ENCODE measurements at regions not wholly inside any gene's neighbourhood (a gene's known extent, or its start where the extent isn't known, plus 50 kb on each side); places are given as distances from the start of the nearest gene placed in this dataset.
"Not testable (repeated sequence)": the region's sequence is repeated elsewhere in the genome, so short reads cannot be mapped to it uniquely, and the experiment has no call there.

DNA sequence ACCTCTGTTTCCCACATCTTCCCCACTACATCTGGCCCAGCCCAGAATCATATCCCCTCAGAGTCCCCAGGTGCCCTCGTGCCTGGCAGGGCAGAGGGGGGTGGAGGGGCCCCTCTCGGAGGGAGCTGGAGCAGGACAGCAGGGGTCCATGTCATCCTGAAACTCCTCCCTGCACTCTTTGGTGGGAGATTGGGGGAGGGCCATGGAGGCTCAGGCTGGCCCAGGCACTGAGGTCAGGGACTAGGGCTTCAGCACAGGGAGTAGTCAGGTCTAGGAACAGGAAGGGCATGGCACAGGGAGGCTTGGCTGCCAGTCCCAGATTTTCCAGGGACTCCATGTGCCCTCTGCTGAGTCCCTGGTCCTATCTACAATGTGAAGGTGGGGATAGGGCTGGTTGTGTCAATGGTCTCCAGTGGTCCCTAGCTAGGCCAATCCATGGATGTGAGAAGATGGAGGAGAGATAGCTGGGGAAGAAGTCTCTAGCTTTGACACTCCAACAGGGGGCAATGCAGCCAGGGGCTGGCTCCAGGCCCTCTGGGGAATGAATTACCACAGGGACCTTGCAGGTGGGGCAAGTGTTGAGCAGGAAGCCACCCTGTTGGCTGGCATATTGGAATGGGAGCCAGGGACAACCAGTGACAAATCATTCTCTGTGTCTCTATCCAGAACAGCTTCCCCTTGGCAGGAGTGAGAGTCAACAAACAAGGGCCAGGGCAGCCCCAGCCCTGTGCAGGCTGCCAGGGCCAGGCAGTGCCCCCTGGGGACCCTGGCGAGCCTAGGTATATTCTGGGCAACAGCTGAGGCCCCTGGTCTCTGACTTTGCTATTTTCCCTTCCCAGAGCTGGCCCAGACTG, 154.4 kb downstream of the EFNB1 start:
- no peaks in the 10 kb centered on the region for H3K9me3 ChIP-seq (ENCODE audit: control insufficient read depth, low read length)
- ATAC-seq, result peak in 1 of 2 donors; percentile 70
- DNase-seq, result no peak
- 86% methylated on average over 3 of the region's 3 CpGs for whole genome bisulfite sequencing
- H3K4me1 ChIP-seq (ENCODE audit: control insufficient read depth, insufficient read depth, low read length), result peaks cover 9% of the 10 kb centered on the region
- no peak overlapping the region for H3K27ac ChIP-seq (ENCODE audit: low read length)
- intact Hi-C loops (cut with DNase I), result loop anchor here in 1 of 4 donors (10.0 kb wide), 1 partner anchor 58 kb away; no protein-coding TSS in a partner anchor
- H3K4me3 ChIP-seq (ENCODE audit: low read length), result no peak overlapping the region
- H3K27me3 ChIP-seq (ENCODE audit: control insufficient read depth, insufficient read depth), result no peaks in the 10 kb centered on the region

DNA sequence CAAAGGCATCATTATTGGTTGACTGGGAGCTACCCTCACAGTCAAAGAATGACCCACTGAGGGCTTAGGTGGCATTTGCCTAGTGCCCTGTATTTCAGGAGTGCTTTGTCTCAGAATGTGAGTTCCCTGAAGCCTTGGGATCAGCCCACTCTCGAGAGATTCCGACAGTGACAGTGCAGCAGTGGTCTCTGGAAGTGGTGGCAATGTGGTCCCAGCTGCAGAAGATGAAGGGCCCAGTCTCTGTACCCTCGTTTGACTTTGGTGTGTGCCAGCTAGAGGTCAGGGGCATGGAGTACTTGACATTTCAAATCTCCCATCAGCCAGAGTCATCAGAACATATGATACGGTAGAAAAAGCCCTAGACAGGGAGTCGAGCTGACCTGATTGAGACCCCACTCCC, 153.7 kb downstream of the EFNB1 start:
- DNase-seq, result no peak
- intact Hi-C loops (cut with DNase I), result loop anchor here in 1 of 4 donors (10.0 kb wide), 1 partner anchor 58 kb away; no protein-coding TSS in a partner anchor
- no peak for ATAC-seq
- H3K27ac ChIP-seq (ENCODE audit: low read length), result no peak overlapping the region
- H3K27me3 ChIP-seq (ENCODE audit: control insufficient read depth, insufficient read depth), result no peaks in the 10 kb centered on the region
- no peaks in the 10 kb centered on the region for H3K9me3 ChIP-seq (ENCODE audit: control insufficient read depth, low read length)
- 75% methylated on average over 5 of the region's 5 CpGs for WGBS
- H3K4me1 ChIP-seq (ENCODE audit: control insufficient read depth, insufficient read depth, low read length), result peaks cover 9% of the 10 kb centered on the region
- H3K4me3 ChIP-seq (ENCODE audit: low read length), result no peak overlapping the region

DNA sequence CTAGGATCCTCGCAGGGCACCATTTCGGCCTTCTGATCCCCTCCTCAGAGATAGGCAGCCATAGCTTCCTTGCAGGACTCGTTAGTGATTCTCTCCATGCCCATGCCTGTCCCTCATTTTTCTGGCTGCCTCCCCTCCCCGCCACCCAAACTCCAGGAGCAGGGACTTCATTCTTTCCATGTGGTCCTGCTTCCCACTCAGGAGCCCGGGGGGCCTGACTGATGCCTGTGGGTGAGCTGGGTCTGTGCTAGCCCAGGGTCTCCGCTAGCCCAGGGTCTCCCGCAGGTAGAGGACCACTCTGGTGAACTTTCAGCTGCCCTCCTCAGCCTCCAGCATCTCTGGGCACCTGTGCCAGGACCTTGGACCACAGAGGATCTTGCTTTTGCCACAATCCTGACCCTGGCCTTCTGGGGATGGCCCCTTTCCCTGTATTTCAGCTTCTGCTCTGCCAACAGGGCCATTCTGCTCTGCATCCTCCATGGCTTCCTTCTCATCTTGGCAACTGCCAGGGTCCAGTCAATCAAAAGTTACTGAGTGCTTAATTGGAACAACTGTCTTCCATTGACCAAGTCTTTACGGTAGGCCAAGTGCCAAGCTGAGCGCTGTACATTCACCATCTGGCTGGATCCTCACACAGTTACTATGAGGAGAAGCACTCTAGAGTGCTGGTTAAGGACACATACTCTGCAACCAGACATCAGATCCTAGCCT, 152.2 kb downstream of the EFNB1 start:
- Histone ChIP-seq H3K27me3 (ENCODE audit: control insufficient read depth, insufficient read depth) (no peaks in the 10 kb centered on the region), H3K9me3 (ENCODE audit: control insufficient read depth, low read length) (no peaks in the 10 kb centered on the region), H3K4me3 (ENCODE audit: low read length) (no peak overlapping the region), H3K27ac (ENCODE audit: low read length) (no peak overlapping the region), H3K4me1 (ENCODE audit: control insufficient read depth, insufficient read depth, low read length) (peaks cover 9% of the 10 kb centered on the region)
- intact Hi-C loops (cut with DNase I), result loop anchor here in 1 of 4 donors (10.0 kb wide), 1 partner anchor 56 kb away; no protein-coding TSS in a partner anchor
- no peak for DNase-seq
- WGBS, result 97% methylated on average over 9 of the region's 9 CpGs
- ATAC-seq, result no peak

DNA sequence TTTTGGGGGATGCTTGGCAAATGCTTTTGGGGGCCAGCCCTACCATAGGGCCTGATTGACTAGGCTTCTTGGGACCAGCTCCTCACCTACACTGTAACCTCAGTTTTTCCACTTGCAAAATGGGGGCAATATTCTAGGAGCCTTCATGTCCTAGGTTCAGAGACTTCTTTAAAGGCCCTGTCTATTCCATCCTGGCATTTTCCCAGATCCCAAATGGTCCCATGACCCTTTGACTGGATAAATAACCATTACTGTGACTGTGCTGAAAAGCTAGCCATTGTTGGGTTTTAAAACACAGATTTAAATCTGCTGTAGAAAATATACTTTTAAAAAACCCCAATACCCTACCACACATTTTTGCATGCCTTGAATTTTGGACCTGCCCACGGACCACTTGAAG, 149.8 kb downstream of the EFNB1 start:
- WGBS, result 68% methylated on average over 1 of the region's 1 CpG
- ATAC-seq, result no peak
- Histone ChIP-seq H3K4me1 (ENCODE audit: control insufficient read depth, insufficient read depth, low read length) (peaks cover 6% of the 10 kb centered on the region), H3K4me3 (ENCODE audit: low read length) (no peak overlapping the region), H3K27ac (ENCODE audit: low read length) (no peak overlapping the region), H3K27me3 (ENCODE audit: control insufficient read depth, insufficient read depth) (no peaks in the 10 kb centered on the region), H3K9me3 (ENCODE audit: control insufficient read depth, low read length) (no peaks in the 10 kb centered on the region)
- intact Hi-C loops (cut with DNase I), result no loop called here
- DNase-seq, result no peak

DNA sequence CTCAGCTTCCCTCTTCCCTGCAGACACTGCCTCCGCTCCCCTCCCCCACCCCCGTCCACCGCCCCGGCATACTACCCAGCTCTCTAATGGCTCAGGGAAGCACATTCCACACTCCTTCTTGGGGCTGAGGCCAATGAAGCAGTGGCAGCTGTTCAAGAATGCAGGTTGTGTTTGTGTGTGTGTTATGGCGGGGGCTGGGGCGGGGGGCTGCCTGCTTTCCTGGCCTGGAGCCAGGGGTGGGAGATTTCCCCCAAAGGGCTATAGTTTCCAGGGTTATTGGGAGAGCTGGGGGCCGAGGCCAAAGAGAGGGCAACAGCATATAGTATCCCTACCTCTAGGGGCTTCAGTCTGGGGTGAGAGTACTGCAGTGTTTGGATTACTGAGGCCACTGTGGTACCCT, 149.4 kb downstream of the EFNB1 start:
- no peaks in the 10 kb centered on the region for H3K27me3 ChIP-seq (ENCODE audit: control insufficient read depth, insufficient read depth)
- 14% methylated on average over 7 of the region's 7 CpGs for WGBS
- DNase-seq (peak in 2 of 3 donors; percentile 57 to 59), ATAC-seq (peak; percentile 55 to 64)
- no peak overlapping the region for H3K4me3 ChIP-seq (ENCODE audit: low read length)
- H3K27ac ChIP-seq (ENCODE audit: low read length), result no peak overlapping the region
- peaks cover 4% of the 10 kb centered on the region for H3K4me1 ChIP-seq (ENCODE audit: control insufficient read depth, insufficient read depth, low read length)
- no peaks in the 10 kb centered on the region for H3K9me3 ChIP-seq (ENCODE audit: control insufficient read depth, low read length)
- intact Hi-C loops (cut with DNase I), result no loop called here

DNA sequence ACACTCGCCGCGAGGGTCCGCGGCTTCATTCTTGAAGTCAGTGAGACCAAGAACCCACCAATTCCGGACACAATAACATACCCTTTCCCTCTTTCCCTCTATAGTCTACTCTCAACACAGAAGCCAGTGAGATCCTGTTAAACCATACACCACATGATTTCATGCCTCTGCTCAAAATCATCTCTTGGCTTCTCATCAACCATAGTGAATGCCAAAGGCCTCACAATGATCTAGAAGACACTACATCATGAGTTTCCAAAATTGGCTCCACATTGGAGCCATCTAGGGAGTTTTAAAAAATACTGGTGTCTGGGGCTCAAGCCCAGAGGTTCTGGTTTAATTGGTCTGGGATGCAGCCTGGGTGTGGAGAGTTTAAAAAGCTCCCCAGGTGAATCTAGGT, 124.5 kb downstream of the EFNB1 start:
- ATAC-seq, result no peak
- 92% methylated on average over 6 of the region's 6 CpGs for WGBS
- intact Hi-C loops (cut with DNase I), result no loop called here

DNA sequence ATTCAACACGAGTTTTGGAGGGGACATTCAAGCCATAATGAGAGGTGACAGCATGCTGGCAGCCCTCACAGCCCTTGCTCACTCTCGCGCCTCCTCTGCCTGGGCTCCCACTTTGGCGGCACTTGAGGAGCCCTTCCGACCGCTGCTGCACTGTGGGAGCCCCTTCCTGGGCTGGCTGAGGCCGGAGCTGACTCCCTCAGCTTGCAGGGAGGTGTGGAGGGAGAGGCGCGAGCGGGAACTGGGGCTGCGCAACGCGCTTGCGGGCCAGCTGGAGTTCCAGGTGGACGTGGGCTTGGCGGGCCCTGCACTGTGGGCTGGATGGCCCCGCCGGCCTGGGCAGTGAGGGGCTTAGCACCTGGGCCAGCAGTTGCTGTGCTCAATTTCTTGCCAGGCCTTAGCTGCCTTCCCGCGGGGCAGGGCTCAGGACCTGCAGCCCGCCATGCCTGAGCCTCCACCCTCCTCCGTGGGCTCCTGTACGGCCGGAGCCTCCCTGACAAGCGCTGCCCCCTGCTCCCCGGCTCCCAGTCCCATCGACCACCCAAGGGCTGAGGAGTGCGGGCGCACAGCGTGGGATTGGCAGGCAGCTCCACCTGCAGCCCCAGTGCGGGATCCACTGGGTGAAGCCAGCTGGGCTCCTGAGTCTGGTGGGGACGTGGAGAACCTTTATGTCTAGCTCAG, 123.3 kb downstream of the EFNB1 start:
- H3K27me3 ChIP-seq (ENCODE audit: control insufficient read depth, insufficient read depth); H3K4me3 ChIP-seq (ENCODE audit: low read length); H3K9me3 ChIP-seq (ENCODE audit: control insufficient read depth, low read length); H3K4me1 ChIP-seq (ENCODE audit: control insufficient read depth, insufficient read depth, low read length); ATAC-seq; intact Hi-C loops (cut with DNase I); DNase-seq; H3K27ac ChIP-seq (ENCODE audit: low read length): not testable (repeated sequence)
- WGBS, result 96% methylated on average over 32 of the region's 32 CpGs

More for the DNA sequence above, 124.5 kb downstream of the EFNB1 start:
- H3K27me3 ChIP-seq (ENCODE audit: control insufficient read depth, insufficient read depth), result no peaks in the 10 kb centered on the region
- no peak overlapping the region for H3K27ac ChIP-seq (ENCODE audit: low read length)
- no peaks in the 10 kb centered on the region for H3K4me1 ChIP-seq (ENCODE audit: control insufficient read depth, insufficient read depth, low read length)
- no peaks in the 10 kb centered on the region for H3K9me3 ChIP-seq (ENCODE audit: control insufficient read depth, low read length)
- H3K4me3 ChIP-seq (ENCODE audit: low read length), result no peak overlapping the region
- no peak for DNase-seq

DNA sequence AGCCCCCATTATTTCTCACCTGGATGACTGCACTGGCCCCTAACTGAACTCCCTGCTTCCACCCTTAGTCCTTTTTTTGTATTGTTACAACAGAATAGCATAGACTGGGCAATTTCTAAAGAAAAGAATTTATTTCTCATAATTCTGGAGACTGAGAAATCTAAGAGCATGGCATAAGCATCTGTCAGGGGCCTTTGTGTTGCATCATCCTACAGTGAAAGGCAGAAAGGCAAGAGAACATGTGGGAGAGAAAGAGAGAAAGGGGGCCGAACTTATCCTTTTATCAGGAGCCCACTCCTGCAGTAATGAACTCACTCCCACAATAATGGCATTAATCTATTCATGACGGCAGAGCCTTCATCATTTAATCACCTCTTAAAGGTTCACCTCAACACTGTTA, 122.1 kb downstream of the EFNB1 start:
- Histone ChIP-seq H3K4me3 (ENCODE audit: low read length) (no peak overlapping the region), H3K27me3 (ENCODE audit: control insufficient read depth, insufficient read depth) (no peaks in the 10 kb centered on the region), H3K9me3 (ENCODE audit: control insufficient read depth, low read length) (no peaks in the 10 kb centered on the region), H3K27ac (ENCODE audit: low read length) (no peak overlapping the region), H3K4me1 (ENCODE audit: control insufficient read depth, insufficient read depth, low read length) (peaks cover 1% of the 10 kb centered on the region)
- no peak for DNase-seq
- no peak for ATAC-seq
- WGBS, result 69% methylated on average over 2 of the region's 2 CpGs
- intact Hi-C loops (cut with DNase I), result no loop called here

DNA sequence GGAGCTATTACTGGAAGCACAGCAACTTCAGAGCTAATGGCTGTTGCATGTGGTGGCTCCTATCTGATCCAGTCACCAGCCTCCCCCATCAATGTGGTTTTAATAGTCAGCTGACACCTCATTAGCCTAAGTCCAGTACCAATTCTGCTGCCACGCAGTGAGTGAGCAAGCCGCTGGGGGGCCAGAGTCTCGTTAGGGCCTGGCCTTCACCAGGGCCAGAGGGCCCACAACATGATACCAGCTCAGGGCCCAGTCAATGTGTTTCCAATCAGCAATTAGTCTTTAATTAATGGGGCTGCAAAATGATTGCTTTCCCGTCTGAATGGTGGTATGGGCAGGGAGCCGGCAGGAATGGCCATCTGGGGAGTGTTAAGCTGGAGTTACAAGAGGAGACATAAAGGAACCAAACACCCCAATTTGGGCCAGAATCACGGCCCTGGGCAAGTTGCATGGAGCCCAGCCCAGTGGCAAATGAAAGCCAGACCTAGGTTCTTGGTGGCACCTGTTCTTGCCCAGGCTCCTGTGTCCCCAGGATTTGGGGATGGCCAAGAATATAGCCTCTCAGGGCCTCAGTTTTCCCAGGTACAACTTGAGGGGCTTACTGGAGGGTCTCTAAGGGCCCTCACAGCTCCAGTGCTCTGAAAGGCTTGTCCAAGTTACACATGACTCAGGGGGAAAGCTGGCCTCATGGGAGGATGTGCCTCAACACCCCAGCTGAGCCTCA, 119.2 kb downstream of the EFNB1 start:
- H3K4me1 ChIP-seq (ENCODE audit: control insufficient read depth, insufficient read depth, low read length), result peaks cover 5% of the 10 kb centered on the region
- H3K4me3 ChIP-seq (ENCODE audit: low read length), result no peak overlapping the region
- H3K27ac ChIP-seq (ENCODE audit: low read length), result no peak overlapping the region
- no peak for DNase-seq
- no peaks in the 10 kb centered on the region for H3K27me3 ChIP-seq (ENCODE audit: control insufficient read depth, insufficient read depth)
- intact Hi-C loops (cut with DNase I), result no loop called here
- WGBS, result 95% methylated on average over 6 of the region's 6 CpGs
- no peak for ATAC-seq
- no peaks in the 10 kb centered on the region for H3K9me3 ChIP-seq (ENCODE audit: control insufficient read depth, low read length)

DNA sequence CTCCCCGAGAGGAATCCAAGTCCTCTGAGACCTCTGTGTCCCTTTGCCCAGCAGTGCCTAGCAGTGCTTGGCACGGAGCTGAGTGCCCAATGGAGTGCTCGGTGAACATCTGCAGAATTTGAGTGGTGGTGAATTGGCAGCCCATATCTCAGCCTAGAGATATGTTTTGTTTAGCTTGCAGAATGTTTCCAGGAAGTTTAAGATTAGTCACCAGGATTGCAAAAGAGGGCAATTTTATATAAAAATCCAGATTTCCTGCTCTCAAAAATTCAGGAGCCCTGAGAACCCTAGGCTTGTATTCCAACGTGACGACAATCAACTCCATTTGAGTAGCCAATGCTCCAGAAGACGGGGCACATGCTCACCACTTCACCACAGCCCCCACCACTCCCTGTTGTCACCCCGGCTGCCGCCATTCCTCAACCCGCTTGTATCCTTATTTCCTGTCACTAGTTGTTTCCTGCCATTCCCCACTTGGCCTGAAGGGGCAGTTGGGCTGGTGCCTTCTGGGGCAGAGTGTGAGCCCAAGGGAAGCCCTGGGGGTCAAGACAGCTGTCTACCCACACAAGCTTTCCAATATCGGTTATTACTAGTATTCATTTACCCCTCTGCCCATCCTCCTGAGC, 116.9 kb downstream of the EFNB1 start:
- intact Hi-C loops (cut with DNase I), result no loop called here
- Histone ChIP-seq H3K27me3 (ENCODE audit: control insufficient read depth, insufficient read depth) (no peaks in the 10 kb centered on the region), H3K9me3 (ENCODE audit: control insufficient read depth, low read length) (no peaks in the 10 kb centered on the region), H3K4me3 (ENCODE audit: low read length) (no peak overlapping the region), H3K27ac (ENCODE audit: low read length) (no peak overlapping the region), H3K4me1 (ENCODE audit: control insufficient read depth, insufficient read depth, low read length) (peaks cover 9% of the 10 kb centered on the region)
- no peak for DNase-seq
- 67% methylated on average over 10 of the region's 10 CpGs for WGBS
- ATAC-seq, result no peak

Measured in right cardiac atrium (tissue), 5 donors.